Brain microvascular endothelial cell (primary cell): ENCODE measurements at regions not wholly inside any gene's neighbourhood (a gene's known extent, or its start where the extent isn't known, plus 50 kb on each side); places are given as distances from the start of the nearest gene placed in this dataset.

Experiments
- DNase-seq: peaks from one replicate; pipeline ENCODE4 v3.0.0-alpha.2; 2020
- H3K27ac ChIP-seq: fragments of 250-450 bp; sonication (Bioruptor Pico); 2 replicates; pipeline ENCODE4 v1.5.1; 2020; ENCODE audit warnings: mild to moderate bottlenecking, moderate library complexity
- H3K27me3 ChIP-seq: fragments of 250-450 bp; sonication (Bioruptor Pico); replicated peaks from 2 replicates; pipeline ENCODE4 v1.5.1; 2020; ENCODE audit warnings: mild to moderate bottlenecking
- H3K36me3 ChIP-seq: fragments of 250-450 bp; sonication (Bioruptor Pico); replicated peaks from 2 replicates; pipeline ENCODE4 v1.5.1; 2020; ENCODE audit warnings: mild to moderate bottlenecking
- H3K4me3 ChIP-seq: 2 replicates; pipeline ENCODE4 v1.5.1; 2011; ENCODE audit warnings: low read depth, mild to moderate bottlenecking, control low read depth, low read length, moderate library complexity
- in situ Hi-C: cut with HindIII; loops from 2 replicates; pipeline ENCODE4 v1.10.0; 2017; ENCODE audit warnings: low sequenced_read_pairs, low pct_ligation_motif_present
- TF ChIP-seq, protein P1 (sequence below): IDR thresholded peaks from 2 replicates; pipeline ENCODE4 v1.5.1; 2011; ENCODE audit warnings: low read depth, mild to moderate bottlenecking, moderate library complexity, low read length, control low read depth, inconsistent platforms; ENCODE audit errors: missing control alignments

DNA sequence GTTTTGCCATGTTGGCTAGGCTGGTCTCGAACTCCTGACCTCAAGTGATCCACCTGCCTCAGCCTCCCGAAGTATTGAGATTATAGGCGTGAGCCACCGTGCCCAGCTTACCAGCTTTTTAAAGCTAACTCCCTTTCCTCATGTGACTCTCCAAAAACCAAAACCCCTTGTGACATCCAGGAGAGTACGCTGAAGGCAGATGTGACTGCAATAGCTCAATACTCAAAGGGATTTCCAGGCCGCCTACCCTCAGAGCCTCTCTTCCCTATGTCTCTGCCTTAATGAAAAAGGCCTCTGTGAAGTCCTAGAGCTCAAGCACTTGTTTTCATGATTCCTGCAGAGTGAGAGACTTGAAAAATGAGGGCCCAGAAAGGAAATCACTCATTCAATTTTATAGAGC, 82.6 kb downstream of the TEX35 start:
- Histone ChIP-seq H3K4me3 (no peak overlapping the region), H3K27me3 (no peaks in the 10 kb centered on the region), H3K27ac (no peak overlapping the region), H3K36me3 (no peaks in the 10 kb centered on the region)
- no peak for DNase-seq
- in situ Hi-C loops = no loop called here
- TF ChIP-seq, protein P1, sequence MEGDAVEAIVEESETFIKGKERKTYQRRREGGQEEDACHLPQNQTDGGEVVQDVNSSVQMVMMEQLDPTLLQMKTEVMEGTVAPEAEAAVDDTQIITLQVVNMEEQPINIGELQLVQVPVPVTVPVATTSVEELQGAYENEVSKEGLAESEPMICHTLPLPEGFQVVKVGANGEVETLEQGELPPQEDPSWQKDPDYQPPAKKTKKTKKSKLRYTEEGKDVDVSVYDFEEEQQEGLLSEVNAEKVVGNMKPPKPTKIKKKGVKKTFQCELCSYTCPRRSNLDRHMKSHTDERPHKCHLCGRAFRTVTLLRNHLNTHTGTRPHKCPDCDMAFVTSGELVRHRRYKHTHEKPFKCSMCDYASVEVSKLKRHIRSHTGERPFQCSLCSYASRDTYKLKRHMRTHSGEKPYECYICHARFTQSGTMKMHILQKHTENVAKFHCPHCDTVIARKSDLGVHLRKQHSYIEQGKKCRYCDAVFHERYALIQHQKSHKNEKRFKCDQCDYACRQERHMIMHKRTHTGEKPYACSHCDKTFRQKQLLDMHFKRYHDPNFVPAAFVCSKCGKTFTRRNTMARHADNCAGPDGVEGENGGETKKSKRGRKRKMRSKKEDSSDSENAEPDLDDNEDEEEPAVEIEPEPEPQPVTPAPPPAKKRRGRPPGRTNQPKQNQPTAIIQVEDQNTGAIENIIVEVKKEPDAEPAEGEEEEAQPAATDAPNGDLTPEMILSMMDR = no peak

DNA sequence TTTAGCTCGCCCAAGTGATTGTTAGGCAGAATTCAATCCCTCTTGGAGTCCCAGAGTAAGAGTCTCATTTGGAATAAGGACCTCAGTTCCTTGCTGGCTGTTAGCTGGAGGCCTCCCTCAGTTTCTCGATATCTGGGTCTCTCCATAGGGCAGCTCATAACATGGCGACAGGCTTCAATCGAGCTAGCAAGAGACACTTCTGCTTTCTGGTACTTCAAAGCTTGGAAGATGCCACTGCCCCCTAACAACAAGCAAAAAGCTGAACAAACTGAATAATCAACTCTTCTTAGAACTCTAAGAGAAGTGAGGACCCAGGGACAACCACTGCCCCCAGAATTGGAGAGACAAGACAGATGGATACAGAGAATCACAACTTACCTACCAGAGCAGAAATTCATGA, 86.2 kb downstream of the TEX35 start:
- in situ Hi-C loops = no loop called here
- no peak overlapping the region for H3K27ac ChIP-seq
- no peak overlapping the region for H3K4me3 ChIP-seq

DNA sequence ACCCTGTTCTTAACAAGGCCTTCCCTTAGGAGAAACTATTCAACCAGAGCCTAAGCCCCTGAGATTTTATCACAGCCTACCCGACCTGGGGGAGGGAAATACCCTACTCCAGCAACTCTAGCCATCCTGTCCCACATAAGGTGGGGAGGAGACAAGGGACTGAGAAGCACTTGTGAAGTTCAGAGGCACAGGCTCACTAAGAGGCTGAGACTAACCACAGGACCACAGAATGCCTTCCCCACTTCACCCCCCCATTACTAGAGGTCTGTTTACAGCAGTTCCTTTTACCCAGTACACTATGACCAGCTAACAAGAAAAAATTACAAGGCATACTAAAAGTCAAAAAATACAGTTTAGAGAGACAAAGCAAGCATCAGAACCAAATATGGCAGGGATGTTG, 86.8 kb downstream of the TEX35 start:
- Histone ChIP-seq H3K36me3 (no peaks in the 10 kb centered on the region), H3K27me3 (no peaks in the 10 kb centered on the region), H3K4me3 (no peak overlapping the region), H3K27ac (no peak overlapping the region)
- in situ Hi-C loops = no loop called here
- no peak for DNase-seq
- TF ChIP-seq, protein P1 = no peak

More for the DNA sequence above, 86.2 kb downstream of the TEX35 start:
- TF ChIP-seq, protein P1 = no peak
- no peak for DNase-seq
- Histone ChIP-seq H3K36me3 (no peaks in the 10 kb centered on the region), H3K27me3 (no peaks in the 10 kb centered on the region)

DNA sequence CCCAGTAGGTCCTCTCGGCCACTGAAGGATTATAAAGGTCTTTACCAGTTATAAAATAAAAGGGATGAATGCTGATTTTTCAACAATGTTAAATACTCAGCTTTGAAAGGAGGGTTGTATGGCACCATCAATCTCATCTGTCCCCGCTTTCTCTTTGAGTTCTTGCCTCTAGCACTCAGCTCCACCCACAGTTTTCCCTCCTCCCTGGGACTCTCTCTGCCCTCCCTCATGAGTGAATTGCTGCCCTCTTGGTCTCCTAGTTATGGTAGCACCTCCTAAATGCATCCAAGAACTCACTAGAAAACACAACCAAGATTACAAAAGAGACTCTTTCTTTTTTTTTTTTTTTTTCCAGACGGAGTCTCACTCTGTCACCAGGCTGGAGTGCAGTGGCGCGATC, 91.0 kb downstream of the TEX35 start:
- TF ChIP-seq, protein P1 = no peak
- no peak overlapping the region for H3K27ac ChIP-seq
- no peaks in the 10 kb centered on the region for H3K27me3 ChIP-seq
- DNase-seq = no peak
- no peaks in the 10 kb centered on the region for H3K36me3 ChIP-seq
- H3K4me3 ChIP-seq = no peak overlapping the region
- in situ Hi-C loops = no loop called here

DNA sequence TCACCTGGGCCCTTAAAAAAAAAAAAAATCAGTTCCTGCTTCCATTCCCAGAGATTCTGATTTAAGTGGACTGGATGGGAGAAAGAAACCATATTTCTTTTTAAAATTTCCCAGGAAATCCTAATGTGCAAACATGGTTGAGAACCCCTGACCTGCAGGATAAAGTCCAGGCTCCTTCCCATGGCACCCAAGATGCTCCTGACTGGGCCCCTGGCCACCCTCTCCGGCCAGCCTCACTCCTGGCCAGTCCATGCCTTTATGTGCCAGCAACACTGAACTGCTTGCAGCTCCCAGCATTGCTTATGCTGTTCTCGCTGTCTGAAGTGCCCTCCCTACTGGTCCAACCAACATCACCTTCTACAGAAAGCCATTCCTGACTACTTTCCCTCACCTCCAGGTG, 93.9 kb downstream of the TEX35 start:
- Histone ChIP-seq H3K27ac (no peak overlapping the region), H3K36me3 (no peaks in the 10 kb centered on the region), H3K27me3 (no peaks in the 10 kb centered on the region), H3K4me3 (no peak overlapping the region)
- no peak for DNase-seq
- in situ Hi-C loops = no loop called here
- TF ChIP-seq, protein P1 = no peak

DNA sequence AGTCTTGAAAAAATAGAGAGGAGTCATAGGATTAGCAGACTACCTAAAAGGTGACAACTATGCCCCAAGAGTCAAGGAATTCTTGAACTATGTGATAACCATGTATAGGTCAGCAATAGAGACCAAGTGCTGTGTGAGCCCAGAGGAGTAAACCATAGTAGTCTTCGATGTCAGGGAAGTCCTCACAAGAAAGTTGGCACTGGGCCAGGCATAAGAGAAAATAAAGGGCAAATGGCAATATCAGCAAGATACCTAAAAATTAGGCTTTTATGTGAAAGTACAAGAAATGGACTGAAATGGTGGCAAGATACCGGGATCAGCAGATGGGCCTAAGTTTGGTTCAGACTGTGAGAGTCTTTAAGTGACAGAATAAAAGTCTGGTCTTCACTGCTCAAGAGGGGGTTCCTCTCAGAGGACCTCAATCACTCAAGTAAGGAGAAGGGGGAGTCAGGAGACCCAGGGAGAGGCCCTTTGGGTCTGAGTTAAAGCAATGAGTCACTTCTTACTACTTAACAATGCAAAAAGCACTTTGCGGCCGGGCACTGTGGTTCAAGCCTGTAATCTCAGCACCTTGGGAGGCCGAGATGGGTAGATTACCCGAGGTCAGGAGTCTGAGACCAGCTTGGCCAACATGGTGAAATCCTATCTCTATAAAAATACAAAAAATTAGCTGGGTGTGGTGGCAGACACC, 95.0 kb downstream of the TEX35 start:
- no peak for DNase-seq
- H3K27ac ChIP-seq = no peak overlapping the region
- TF ChIP-seq, protein P1 = no peak
- in situ Hi-C loops = no loop called here
- H3K4me3 ChIP-seq = no peak overlapping the region
- no peaks in the 10 kb centered on the region for H3K36me3 ChIP-seq
- no peaks in the 10 kb centered on the region for H3K27me3 ChIP-seq
